Brain pericyte (primary cell): ENCODE measurements at regions not wholly inside any gene's neighbourhood (a gene's known extent, or its start where the extent isn't known, plus 50 kb on each side); places are given as distances from the start of the nearest gene placed in this dataset.
A peak's percentile ranks its signal among the peaks of the same experiment; 100 is the strongest.

Experiments used
- DNase-seq: peaks from one replicate; pipeline ENCODE4 v3.0.0-alpha.2; 2012; ENCODE audit warnings: low read depth, low spot score

DNA sequence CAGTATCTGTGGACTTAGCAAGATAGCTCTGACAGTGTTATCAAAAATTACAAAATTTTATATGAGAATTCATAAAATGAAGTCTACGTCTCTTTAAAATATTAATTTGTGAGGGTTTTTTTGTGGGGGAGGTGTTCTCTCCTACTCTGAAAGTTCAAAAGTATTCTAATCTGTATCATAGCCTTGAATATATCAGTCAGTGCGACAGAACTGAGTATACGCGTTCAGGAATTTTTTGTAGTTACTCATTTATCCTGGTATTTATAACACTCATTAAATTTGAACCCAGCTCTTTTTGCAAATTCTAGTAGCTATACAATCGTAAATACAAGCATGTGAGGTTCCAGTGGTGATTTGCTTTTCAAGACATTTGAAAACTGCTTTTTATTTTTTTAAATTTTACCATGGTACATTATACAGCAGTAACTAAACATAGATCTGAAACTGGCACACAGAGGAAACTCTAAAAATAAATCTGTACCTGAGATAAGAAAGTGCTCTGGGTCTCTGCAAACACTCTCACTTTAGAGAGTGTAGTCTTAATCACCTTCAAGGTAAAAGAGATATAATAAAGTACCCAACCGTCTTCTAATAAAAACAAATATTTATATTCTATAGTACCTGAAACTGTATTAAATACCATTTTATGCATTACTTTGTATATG, 178.4 kb upstream of the ADAMTS5 start:
- no peak for DNase-seq

DNA sequence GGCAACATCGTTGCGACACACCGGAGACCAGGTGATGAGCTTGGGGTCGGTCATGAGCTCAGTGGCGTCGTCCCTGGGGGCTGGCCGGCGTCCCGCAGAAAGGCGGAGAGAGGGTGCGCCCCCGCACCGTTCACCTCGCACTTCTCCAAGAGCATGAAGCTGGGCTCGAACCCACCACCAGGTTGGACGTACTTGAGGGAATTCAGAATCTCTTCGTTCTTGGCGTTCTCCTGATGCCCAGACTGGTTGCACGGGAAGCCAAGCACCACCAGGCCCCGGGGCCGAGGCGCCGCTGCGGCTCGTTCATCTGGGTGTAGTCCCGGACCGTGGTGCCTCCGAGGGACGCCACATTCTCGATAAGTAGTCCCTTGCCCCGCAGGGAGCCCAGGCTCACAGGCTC, 176.6 kb upstream of the ADAMTS5 start:
- no peak for DNase-seq

DNA sequence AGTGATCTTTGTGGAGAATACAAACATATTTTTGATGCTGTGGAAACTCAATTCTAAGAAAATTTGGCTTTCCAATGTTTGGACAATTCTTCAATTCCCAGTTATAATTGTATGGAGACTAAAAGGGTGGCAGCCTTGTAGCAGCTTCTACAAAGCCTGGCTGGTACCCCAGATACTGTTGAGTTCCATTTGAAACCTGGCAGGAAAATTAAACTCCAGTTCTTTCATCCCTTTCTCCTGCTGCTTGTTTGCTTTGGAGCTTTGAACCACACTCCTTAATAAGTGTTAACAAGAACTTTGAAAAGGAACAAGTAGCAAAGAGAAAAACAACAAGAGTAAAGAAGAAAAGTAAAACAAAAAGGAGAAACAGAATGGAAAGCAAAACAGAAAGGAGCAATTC, 172.6 kb upstream of the ADAMTS5 start:
- DNase-seq = no peak

DNA sequence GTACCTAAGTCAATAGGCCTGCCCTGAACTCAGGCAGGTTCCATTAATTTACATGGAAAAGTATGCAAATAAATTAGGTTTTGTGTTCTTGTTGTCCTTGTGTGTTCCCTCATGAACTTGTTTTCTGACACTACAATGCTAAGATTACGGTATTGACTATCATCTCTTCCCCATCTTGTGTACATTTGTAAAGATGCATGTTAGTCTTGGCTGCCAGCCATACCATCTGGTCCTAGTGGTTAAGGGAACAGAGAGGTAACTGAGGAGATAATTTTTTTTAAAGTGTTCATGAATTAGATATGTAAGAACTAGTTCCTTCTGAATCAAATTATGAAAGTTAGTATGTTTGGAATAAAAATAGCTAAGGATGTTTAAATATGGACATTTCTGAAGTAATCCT, 167.6 kb upstream of the ADAMTS5 start:
- peak; percentile 33 for DNase-seq

DNA sequence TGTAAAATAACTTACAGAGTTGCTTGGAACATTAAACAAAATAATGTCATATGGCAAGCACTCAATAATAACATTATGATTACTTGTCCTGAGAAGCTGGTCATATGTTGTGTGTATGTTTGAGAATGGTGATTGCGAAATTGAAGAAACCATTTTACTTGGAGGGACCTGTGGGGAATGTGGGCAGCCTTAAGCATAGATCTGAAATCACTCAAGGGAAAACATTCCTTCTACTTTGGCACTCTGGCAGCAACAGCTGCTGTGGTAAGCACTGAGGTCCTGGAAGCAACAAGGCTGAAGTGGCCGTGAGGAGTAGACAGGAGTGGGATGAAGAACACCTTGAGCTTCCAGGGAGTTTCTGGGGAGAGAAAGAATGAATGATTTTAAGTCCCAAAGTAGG, 165.4 kb upstream of the ADAMTS5 start:
- no peak for DNase-seq

DNA sequence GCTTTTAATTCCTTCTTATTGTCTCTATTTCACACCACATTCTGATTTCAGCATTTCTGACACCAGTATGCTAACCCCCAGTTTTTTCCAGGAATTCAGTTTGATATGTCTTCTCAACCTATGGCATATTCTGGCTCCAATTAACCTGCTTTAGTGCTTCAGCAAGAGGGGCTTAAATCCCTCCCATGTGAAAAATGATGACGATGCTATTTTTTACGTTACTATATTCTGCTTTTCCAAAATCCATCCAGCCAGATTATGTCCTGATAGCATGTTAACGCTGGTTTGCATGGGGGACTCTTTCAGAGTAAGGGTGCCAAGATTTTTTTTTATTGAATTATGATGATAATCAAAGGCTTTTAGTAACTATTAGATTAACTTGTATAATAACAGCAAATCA, 163.3 kb upstream of the ADAMTS5 start:
- no peak for DNase-seq

DNA sequence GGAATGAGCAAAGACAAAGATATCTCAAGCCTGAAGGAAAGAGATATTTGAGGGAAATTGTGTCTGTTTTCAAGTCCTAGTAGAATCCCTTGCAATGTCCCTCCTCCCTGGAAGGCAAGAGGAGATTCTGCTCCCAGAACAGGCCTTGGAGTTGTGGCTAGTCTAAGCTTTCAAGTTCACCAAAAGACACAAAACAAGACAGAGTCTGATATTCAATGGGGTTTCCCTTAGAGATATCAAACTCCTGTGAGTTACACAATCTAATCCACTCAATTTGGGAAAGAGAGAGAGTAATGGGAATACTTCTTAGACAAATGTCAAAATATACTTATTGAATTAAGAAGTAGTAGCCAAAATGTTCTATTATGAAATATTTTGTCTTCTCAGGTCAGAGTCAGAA, 162.8 kb upstream of the ADAMTS5 start:
- DNase-seq = no peak

DNA sequence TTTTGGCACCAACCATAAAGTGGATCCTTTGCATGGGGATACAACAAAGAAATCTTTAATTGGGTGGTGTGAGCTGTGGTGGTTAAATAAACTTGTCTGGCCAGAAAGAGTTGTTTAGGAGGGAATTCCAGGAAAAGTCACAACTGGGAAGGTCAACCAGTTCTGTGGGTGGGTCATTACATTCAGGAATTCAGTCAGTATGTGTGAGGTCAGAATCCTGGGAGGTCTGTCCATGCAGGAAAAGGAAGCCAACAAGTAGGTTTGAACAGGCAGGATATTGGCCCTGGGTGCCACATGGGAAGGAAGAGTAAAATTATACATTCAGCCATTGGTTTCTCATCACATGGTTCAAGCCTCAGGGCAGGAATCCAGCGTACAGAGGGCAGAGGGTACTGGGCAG, 162.3 kb upstream of the ADAMTS5 start:
- no peak for DNase-seq

DNA sequence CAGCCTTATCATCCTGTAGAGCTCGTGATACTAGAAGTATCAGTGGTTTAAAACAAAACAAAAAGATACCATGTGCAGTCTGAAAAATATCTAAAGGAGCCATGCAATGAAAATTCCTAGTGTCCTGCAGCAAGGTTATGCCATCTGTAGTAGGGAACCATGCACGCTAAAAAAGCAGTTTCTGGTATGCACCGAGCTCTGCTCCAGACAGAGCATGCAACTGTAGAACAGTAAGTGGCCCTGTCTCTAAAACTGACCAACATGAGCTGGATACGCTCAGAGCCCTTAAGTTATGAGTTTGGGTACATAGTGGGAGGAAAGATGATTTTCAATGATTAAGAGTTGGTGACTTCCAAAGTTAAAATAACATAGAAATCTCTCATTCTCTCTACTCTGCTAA, 159.3 kb upstream of the ADAMTS5 start:
- no peak for DNase-seq

DNA sequence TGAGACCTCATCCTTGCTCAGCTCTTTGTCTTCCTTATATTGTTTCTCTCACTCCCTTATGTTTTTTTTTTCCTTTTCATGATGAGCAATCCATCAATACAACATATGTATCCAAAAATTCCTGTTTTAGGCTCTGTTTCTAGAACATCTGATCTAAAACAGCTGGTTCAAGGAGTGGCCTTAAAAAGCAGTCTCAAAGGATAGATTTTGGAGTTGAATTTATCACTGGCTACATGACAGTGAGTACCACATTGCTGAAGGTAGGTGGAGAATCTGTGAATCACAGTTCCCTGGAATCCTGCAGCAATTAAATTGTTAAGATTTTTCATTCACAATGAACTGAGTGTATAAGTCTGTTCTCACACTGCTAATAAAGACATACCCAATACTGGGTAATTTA, 155.8 kb upstream of the ADAMTS5 start:
- DNase-seq = no peak

DNA sequence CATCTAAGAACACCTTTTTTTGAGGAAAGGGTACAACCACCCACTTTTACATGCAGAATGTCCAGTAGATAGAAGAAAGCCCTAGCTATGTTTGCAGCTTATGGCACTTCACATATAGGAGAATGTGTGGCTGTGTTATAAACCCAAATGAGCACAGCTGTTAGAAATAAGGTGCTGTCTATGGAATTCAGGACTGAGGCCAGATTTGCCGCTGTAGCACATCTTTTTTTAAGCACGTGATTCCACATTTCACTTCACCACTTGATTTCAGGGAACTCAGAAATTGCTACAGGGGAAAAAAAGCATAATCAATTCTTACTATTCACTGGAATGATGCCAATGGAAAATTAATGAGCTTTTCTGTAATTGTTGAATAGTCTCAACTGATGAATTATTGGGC, 147.2 kb upstream of the ADAMTS5 start:
- DNase-seq = no peak

DNA sequence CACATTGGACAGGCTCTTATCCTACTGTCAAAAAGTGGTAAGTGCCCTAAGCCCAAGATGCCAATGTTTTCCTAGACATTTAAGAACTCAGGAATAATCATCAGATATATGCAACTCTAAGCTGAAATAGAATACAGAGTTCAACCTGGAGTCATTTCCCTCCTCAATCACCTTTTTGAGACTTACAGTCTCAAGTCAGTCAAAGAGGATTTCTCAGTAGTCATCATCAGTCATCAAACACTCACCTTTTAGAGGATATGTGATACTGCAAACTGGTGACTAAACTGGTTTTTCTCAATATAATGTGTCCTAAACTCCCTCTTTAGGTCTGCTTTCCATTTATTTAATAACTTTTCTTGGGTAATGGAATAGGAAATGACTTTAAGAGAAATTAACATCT, 145.3 kb upstream of the ADAMTS5 start:
- no peak for DNase-seq

DNA sequence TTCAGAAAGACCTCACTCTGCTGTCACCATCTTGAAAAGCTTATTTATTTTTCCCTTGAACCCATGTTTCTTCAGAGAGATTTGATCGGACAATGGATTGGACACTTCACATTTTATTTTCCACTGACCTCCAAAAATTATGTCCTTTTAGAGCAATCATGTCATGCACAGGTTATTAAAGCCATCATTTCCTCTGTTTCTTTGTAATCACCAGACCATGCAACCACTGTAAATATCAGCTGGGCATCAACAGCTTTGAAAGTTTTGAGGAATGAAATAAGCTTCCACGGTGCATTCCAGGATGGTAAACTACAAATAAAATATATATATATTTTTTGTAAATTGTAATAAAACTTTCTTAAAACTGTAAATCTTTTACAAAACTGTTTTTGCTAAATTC, 144.1 kb upstream of the ADAMTS5 start:
- no peak for DNase-seq

DNA sequence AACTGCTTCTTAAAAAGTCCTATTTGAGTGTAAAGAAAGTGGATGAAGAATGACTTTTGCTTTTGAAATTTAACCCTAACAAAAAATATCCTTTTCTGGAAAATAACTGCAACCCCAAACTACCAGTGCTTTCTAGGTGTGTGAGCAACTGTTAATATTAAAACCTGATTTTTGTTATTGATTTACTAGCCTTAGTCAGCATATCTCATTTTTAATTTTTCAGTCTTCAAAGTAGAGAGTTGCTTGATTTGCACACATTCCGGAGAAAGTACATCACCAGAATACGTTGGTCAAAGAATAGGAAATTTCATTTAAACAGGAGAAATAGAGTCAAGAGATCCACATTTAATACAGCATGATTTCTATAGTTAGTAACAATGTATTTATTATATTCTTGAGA, 141.8 kb upstream of the ADAMTS5 start:
- DNase-seq = no peak

DNA sequence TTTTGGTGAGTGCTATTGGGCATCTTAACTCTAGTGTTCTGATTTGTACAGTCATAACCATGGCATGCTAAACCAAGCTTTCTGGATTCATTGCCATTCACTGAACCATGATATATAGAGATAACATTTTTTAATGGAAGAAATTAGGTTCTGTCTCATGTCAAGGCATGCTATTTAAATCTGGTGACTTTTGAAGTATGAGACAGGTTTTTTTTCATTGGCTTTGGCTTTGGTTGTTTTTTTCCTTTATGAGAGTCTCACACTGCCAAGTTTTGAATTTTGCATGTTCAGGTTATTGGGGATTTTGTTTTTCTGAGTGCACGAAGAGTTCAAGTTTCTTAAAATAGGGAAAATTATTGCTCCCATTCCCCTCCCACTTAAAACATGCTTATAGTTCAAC, 141.3 kb upstream of the ADAMTS5 start:
- no peak for DNase-seq

DNA sequence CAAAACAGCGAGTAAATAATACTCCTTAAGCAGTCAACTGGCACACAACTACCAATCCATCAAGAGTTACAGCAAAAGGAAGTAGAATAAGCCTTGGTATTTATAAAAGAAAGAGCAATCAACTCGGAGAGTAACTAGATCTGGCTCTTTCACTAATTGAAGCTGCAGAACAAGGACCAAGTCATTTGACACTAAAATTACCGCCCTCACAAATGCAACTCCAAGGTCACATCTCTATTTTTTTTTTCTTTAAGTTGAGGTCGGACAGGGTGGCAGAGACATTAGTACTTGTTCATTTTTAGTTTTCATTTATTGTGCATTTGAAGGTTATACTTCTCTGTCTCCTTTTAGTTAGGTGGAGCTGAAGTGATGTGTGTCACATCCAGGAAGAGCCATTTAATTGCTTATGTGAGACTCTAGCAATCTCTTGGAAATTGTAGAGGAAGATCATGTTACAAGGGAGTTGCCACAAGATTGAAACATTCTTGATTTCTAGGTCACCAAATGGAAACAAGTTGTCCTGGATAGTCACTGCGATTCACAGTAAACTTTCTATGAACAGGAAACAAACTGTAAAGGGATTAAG, 138.1 kb upstream of the ADAMTS5 start:
- DNase-seq = no peak

DNA sequence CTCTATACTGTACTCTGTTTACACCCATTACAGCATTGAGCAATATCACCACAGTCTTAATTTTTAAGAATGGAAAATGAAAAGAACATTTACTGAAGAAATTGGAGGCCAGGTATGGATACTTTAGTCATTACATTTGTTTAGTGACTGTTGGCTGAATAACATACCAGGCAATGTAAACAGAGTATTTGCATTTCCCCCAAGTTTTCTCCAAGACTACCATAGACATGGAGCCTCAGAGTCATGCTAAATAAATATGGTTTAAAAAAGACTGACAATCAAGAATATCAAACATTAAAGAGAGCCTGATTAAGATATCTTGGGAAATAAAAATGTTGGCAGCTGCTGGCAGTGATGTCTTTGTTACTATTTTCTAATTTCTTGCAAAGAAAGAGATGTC, 136.9 kb upstream of the ADAMTS5 start:
- no peak for DNase-seq

DNA sequence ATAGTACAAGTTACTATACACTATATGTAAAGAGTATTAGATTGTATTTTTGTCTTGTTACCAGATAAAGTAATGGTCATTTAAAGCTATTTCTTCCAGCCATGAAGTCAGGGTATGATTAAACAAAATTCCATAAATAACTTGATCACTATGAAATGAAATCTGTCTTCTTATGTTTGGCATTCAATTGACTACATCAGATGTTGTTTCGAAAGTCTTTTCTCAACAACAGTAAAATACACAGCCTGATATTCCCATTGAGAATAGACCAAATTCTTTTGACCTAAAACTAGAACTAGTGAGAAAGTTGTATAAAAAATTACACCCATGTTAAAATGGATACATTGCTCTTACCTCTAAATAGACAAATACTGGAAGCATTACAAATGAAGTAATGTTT, 134.6 kb upstream of the ADAMTS5 start:
- no peak for DNase-seq

DNA sequence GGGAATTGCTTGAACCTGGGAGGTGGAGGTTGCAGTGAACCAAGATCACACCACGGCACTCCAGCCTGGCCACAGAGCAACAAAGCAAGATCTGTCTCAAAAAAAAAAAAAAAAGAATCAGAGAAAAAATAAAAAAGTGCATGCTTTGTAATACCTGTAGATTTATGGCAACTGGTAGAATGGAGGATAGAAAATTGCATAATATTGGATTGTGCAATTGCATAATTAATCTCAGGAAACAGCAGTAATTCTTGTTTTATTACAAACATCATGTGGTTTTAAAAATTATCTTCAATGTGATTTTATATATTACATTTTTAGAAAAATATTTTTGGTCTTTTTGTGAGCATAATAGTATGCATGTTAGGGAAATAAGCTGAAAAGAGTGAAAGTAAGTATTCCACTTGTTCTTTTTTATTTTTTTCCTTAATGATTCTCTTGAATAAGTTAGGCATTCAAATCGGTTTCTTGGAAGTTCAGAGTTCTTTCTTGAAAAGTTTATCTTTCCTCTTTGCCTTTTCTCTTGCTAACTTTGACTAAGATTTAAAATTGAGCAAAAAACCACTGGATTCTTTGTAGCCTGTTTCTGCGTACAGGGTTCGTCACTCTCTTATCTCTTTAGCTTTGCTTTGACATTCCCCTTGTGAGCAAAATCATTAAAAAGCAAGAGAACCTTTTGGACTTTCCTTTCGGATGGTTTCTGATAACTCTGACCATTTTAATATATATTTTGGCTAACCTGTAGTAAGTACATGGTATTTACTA, 127.5 kb upstream of the ADAMTS5 start:
- DNase-seq = no peak

DNA sequence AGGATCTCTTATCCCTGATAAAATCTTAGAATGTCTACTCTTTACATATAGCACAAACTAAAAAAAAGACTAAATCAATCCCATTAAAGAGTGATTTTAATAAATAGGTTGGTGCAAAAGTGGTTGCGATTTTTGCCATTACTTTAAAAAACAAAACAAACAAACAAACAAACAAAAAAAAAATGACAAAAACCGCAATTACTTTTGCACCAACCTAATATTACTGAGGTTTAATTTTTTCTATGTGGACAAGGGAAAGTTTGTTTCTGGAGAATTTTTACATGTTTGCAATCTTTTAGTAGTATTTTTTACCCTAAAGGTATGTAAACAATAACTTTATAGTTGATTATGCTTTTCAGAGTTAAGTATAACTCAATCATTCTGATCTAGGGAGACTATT, 119.7 kb upstream of the ADAMTS5 start:
- no peak for DNase-seq

DNA sequence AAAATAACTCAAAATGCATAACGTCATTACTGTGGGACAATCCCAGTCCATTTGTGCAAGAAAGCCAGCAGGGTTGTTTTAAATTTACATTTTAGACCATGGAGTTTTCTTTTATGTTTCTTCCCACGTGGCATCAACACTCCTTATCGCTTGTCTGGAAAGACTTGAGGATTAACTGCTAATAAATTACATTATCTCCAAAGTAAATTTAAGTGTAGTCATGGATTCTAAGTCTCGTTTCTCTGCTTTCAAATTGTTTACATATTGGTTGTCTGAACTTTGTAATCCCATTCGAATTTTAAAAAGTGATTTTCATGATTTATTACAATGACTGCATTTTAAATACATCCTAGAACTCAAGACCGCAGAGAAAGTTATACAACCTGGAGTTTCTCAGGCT, 119.3 kb upstream of the ADAMTS5 start:
- DNase-seq = no peak

DNA sequence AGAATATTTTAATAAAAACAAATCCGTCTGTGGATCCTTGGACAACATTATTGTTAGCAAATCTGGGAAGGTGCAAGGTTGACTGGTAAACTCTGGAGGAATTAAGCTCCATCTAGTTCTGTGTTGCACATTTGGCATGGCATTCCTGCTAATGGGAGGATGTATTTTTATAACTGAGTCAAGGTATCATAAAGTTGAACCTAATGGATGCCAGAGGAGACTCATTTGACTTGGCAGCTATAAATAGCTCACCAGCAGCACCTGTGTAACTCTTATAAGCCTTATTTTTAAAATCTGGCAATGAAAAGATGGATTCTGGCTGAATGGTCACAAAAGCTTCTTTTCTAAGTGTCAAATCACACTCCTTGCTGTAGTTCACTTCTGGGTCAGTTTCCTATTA, 118.5 kb upstream of the ADAMTS5 start:
- DNase-seq = no peak

DNA sequence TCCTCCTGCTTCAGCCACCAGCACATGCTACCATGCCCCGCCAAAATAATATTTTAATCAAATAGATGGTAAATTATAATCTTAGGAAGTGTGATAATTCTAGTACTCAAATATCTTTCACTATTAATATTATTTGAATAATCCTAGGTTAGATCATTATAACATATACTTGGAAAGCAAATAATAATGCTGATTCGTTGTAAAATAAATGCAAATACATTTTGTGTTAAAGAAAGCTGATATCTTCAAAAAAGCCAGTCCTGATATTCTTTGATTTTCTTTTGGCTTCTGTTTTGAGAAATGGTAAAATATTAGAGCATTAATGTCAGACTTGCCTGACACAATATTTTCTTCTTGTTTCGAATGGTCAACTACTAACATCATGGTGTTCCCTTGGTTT, 116.3 kb upstream of the ADAMTS5 start:
- no peak for DNase-seq
